Nephron progenitor cell (in vitro differentiated cells): ENCODE measurements at regions not wholly inside any gene's neighbourhood (a gene's known extent, or its start where the extent isn't known, plus 50 kb on each side); places are given as distances from the start of the nearest gene placed in this dataset.

Experiments
- DNase-seq: peaks from one replicate; pipeline ENCODE4 v3.0.0; 2021
- H3K27ac Mint-ChIP-seq: 2 replicates; pipeline ENCODE4 v1.8.0; 2021; ENCODE audit warnings: mild to moderate bottlenecking, moderate library complexity, mixed read lengths
- H3K27me3 Mint-ChIP-seq: 2 replicates; pipeline ENCODE4 v1.8.0; 2021; ENCODE audit warnings: mild to moderate bottlenecking, low read depth, mixed read lengths; ENCODE audit not compliant: poor library complexity
- H3K36me3 Mint-ChIP-seq: 2 replicates; pipeline ENCODE4 v1.8.0; 2021; ENCODE audit warnings: low read depth, mixed read lengths
- H3K4me1 Mint-ChIP-seq: 2 replicates; pipeline ENCODE4 v1.8.0; 2021; ENCODE audit warnings: mixed read lengths
- H3K4me3 Mint-ChIP-seq: 2 replicates; pipeline ENCODE4 v1.8.0; 2021; ENCODE audit warnings: mild to moderate bottlenecking, moderate library complexity, mixed read lengths
- H3K9me3 Mint-ChIP-seq: 2 replicates; pipeline ENCODE4 v1.8.0; 2021; ENCODE audit warnings: mild to moderate bottlenecking, moderate library complexity, mixed read lengths
- CTCF ChIP-seq: fragments of 200-600 bp; sonication (generic); IDR thresholded peaks from 2 replicates; pipeline ENCODE4 v1.5.0; 2021; ENCODE audit warnings: antibody characterized with exemption

GRCh38 chr5:163193886-163194285 is 243.5 kb upstream of the CCNG1 start:
- no peak for TF ChIP-seq CTCF
- Mint-ChIP-seq H3K9me3 (no peaks in the 10 kb centered on the region), H3K4me3 (no peak overlapping the region), H3K27ac (no peak overlapping the region), H3K27me3 (no peaks in the 10 kb centered on the region), H3K36me3 (no peaks in the 10 kb centered on the region), H3K4me1 (peaks cover 23% of the 10 kb centered on the region)
- DNase-seq = no peak

GRCh38 chr5:163205645-163206044 is 231.8 kb upstream of the CCNG1 start:
- DNase-seq = no peak
- no peak overlapping the region for H3K27ac Mint-ChIP-seq
- no peaks in the 10 kb centered on the region for H3K27me3 Mint-ChIP-seq
- no peak for TF ChIP-seq CTCF
- no peak overlapping the region for H3K4me3 Mint-ChIP-seq
- no peaks in the 10 kb centered on the region for H3K9me3 Mint-ChIP-seq
- peaks cover 10% of the 10 kb centered on the region for H3K4me1 Mint-ChIP-seq
- no peaks in the 10 kb centered on the region for H3K36me3 Mint-ChIP-seq

GRCh38 chr5:163221581-163221980 is 215.8 kb upstream of the CCNG1 start:
- no peak overlapping the region for H3K4me3 Mint-ChIP-seq
- H3K4me1 Mint-ChIP-seq = no peaks in the 10 kb centered on the region
- DNase-seq = no peak
- no peaks in the 10 kb centered on the region for H3K27me3 Mint-ChIP-seq
- no peaks in the 10 kb centered on the region for H3K36me3 Mint-ChIP-seq
- no peak for TF ChIP-seq CTCF
- H3K9me3 Mint-ChIP-seq = no peaks in the 10 kb centered on the region
- H3K27ac Mint-ChIP-seq = no peak overlapping the region

GRCh38 chr5:163222982-163223381 is 214.4 kb upstream of the CCNG1 start:
- no peaks in the 10 kb centered on the region for H3K9me3 Mint-ChIP-seq
- H3K4me3 Mint-ChIP-seq = no peak overlapping the region
- H3K36me3 Mint-ChIP-seq = no peaks in the 10 kb centered on the region
- H3K27ac Mint-ChIP-seq = no peak overlapping the region
- no peak for TF ChIP-seq CTCF
- H3K27me3 Mint-ChIP-seq = no peaks in the 10 kb centered on the region
- no peak for DNase-seq
- no peaks in the 10 kb centered on the region for H3K4me1 Mint-ChIP-seq

GRCh38 chr5:163244445-163244987 is 192.9 kb upstream of the CCNG1 start:
- no peak for TF ChIP-seq CTCF
- Mint-ChIP-seq H3K9me3 (no peaks in the 10 kb centered on the region), H3K4me3 (no peak overlapping the region), H3K36me3 (no peaks in the 10 kb centered on the region), H3K4me1 (no peaks in the 10 kb centered on the region), H3K27me3 (no peaks in the 10 kb centered on the region), H3K27ac (no peak overlapping the region)
- no peak for DNase-seq

- no peaks in the 10 kb centered on the region for H3K9me3 Mint-ChIP-seq
- no peaks in the 10 kb centered on the region for H3K36me3 Mint-ChIP-seq
- H3K4me1 Mint-ChIP-seq = no peaks in the 10 kb centered on the region
- no peak for TF ChIP-seq CTCF
- H3K4me3 Mint-ChIP-seq = no peak overlapping the region
- no peak for DNase-seq
- no peak overlapping the region for H3K27ac Mint-ChIP-seq
- no peaks in the 10 kb centered on the region for H3K27me3 Mint-ChIP-seq
These were observed 191.8 kb upstream of the CCNG1 start for GRCh38 chr5:163245584-163245983.
